ENCODE measurements at regions not wholly inside any gene's neighbourhood (a gene's known extent, or its start where the extent isn't known, plus 50 kb on each side); places are given as distances from the start of the nearest gene placed in this dataset.

DNA sequence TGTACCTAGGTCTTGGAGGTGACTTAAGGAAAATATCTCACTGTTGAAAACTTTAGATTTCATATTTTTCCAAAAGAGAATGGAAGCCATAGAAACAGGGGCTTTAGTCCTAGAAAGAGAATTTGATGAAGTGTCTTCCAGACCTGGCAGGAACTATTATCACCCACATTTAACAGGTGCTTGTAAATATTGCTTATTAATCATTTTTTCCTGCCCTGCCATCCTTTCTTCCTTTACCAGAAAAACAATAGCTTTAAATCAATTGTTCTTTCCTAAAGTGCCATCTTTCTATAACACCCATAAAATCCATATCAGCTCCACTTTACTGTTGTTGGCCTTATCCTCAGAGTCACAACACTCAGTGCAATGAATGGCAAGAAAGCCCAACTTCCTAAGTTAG, 350.9 kb downstream of the YTHDC2 start:
- Histone ChIP-seq H2AFZ (ENCODE audit: low read length) (no peak overlapping the region), H3K36me3 (ENCODE audit: insufficient read depth, low read length) (no peaks in the 10 kb centered on the region), H3K4me3 (ENCODE audit: low read length) (no peak overlapping the region), H3K9me3 (ENCODE audit: low read length) (no peaks in the 10 kb centered on the region), H3K27me3 (ENCODE audit: low read length) (no peaks in the 10 kb centered on the region), H3K9me2 (replicated peaks; ENCODE audit: insufficient read depth, low read length) (no peaks in the 10 kb centered on the region), H3K79me2 (ENCODE audit: low read length) (no peaks in the 10 kb centered on the region), H3K4me1 (ENCODE audit: low read length) (no peaks in the 10 kb centered on the region), H3K27ac (ENCODE audit: low read length) (no peak overlapping the region), H4K20me1 (ENCODE audit: insufficient read depth, low read depth, low read length) (no peaks in the 10 kb centered on the region), H3K4me2 (ENCODE audit: low read depth, low read length, poor library complexity, severe bottlenecking) (no peak overlapping the region), H3K9ac (ENCODE audit: low read length) (no peak overlapping the region)
- no peak for DNase-seq

DNA sequence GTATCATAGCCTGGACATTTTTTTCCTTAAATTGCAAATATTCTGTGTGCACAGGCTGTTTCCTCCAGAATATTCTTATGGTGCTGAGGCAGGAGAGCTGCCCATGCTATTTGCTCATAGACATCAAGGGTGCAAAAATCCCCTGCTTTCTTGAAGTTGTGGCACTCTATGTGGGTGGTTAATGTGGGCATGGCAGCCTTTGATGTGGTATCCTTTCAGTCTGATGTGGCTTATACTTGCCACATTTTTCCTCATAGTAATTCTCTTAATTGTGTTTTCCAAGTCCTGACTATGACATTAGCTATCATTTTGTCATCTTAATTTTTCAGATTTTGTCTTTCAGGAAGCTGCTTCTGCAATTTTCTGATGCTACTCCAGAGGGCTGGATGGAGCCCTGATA, 353.3 kb downstream of the YTHDC2 start:
- Histone ChIP-seq H2AFZ (ENCODE audit: low read length) (no peak overlapping the region), H3K4me1 (ENCODE audit: low read length) (no peaks in the 10 kb centered on the region), H3K4me3 (ENCODE audit: low read length) (no peak overlapping the region), H3K36me3 (ENCODE audit: insufficient read depth, low read length) (no peaks in the 10 kb centered on the region), H3K27ac (ENCODE audit: low read length) (no peak overlapping the region), H3K9me3 (ENCODE audit: low read length) (no peaks in the 10 kb centered on the region), H3K9me2 (replicated peaks; ENCODE audit: insufficient read depth, low read length) (no peaks in the 10 kb centered on the region), H3K9ac (ENCODE audit: low read length) (no peak overlapping the region), H3K27me3 (ENCODE audit: low read length) (no peaks in the 10 kb centered on the region), H4K20me1 (ENCODE audit: insufficient read depth, low read depth, low read length) (no peaks in the 10 kb centered on the region), H3K4me2 (ENCODE audit: low read depth, low read length, poor library complexity, severe bottlenecking) (no peak overlapping the region), H3K79me2 (ENCODE audit: low read length) (no peaks in the 10 kb centered on the region)
- no peak for DNase-seq

DNA sequence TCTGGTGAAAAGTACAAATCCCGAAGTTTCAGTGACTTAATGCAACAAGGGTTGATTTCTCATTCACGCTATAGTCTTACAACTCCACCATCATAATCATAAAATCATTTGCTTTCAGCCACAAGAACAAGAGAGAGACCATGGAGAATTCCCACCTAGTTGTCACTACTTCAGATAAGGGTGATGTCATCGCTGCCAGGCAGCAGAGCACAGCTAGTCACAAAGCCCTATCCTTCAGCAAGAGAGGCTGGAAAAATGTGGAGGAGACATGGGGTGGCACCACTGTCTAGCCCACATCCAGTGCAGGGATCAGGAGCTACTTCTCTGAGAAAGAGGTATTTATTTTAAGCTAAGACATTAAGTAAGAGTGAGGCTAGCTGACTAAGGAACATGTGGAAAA, 356.1 kb downstream of the YTHDC2 start:
- Histone ChIP-seq H3K4me1 (ENCODE audit: low read length) (peaks cover 4% of the 10 kb centered on the region; the same call in 1 of the 2 replicates), H4K20me1 (ENCODE audit: insufficient read depth, low read depth, low read length) (no peaks in the 10 kb centered on the region), H3K4me2 (ENCODE audit: low read depth, low read length, poor library complexity, severe bottlenecking) (no peak overlapping the region), H3K9me2 (replicated peaks; ENCODE audit: insufficient read depth, low read length) (no peaks in the 10 kb centered on the region), H3K79me2 (ENCODE audit: low read length) (no peaks in the 10 kb centered on the region), H3K36me3 (ENCODE audit: insufficient read depth, low read length) (no peaks in the 10 kb centered on the region), H3K27ac (ENCODE audit: low read length) (no peak overlapping the region), H3K4me3 (ENCODE audit: low read length) (no peak overlapping the region), H3K27me3 (ENCODE audit: low read length) (no peaks in the 10 kb centered on the region), H3K9ac (ENCODE audit: low read length) (no peak overlapping the region), H3K9me3 (ENCODE audit: low read length) (no peaks in the 10 kb centered on the region), H2AFZ (ENCODE audit: low read length) (no peak overlapping the region)
- DNase-seq = no peak

DNA sequence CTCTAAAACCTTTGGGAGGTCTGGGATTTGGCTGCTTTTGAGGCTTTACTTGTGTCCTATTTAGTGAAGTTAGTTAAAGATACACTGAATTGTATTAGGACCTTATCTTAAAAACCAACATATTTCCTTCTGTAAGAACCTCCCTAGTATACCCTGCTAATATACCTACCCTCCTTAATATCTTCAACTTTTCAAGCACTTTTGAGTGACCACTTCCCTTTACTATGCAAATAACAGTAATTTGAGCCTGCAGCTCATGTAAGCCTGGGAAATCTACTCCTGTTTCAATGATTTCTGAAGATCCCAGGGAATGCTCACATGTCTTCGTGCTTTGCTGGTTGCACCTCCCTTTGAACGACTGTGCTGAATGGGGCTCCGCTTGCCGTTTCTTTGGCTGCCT, 358.5 kb downstream of the YTHDC2 start:
- no peak overlapping the region for H3K4me2 ChIP-seq (ENCODE audit: low read depth, low read length, poor library complexity, severe bottlenecking)
- no peaks in the 10 kb centered on the region for H3K9me3 ChIP-seq (ENCODE audit: low read length)
- H3K36me3 ChIP-seq (ENCODE audit: insufficient read depth, low read length) = no peaks in the 10 kb centered on the region
- H3K4me1 ChIP-seq (ENCODE audit: low read length) = peaks cover 4% of the 10 kb centered on the region; the same call in 1 of the 2 replicates
- H4K20me1 ChIP-seq (ENCODE audit: insufficient read depth, low read depth, low read length) = no peaks in the 10 kb centered on the region
- no peaks in the 10 kb centered on the region for H3K9me2 ChIP-seq (replicated peaks; ENCODE audit: insufficient read depth, low read length)
- no peaks in the 10 kb centered on the region for H3K79me2 ChIP-seq (ENCODE audit: low read length)
- no peak overlapping the region for H3K27ac ChIP-seq (ENCODE audit: low read length)
- H3K9ac ChIP-seq (ENCODE audit: low read length) = no peak overlapping the region
- DNase-seq = no peak
- no peak overlapping the region for H3K4me3 ChIP-seq (ENCODE audit: low read length)
- no peaks in the 10 kb centered on the region for H3K27me3 ChIP-seq (ENCODE audit: low read length)
- H2AFZ ChIP-seq (ENCODE audit: low read length) = no peak overlapping the region

DNA sequence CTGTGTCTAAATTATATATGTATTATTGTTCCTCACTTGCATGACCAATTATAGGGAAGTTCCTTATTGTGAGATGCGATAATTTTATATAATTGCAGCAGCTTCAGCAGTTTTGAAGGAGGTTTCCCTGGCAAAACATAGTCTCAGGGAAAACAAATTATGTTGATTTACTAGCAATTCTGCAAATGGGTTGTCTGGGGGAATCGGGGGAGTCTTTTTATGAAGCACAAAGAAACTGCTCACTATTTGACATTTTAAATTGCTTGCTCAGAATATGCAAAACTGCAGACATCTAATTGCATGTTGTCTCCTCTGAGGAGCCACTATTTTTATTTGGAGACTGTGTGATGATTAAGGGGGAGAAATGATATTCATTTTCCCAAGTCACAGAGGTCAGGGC, 361.6 kb downstream of the YTHDC2 start:
- Histone ChIP-seq H4K20me1 (ENCODE audit: insufficient read depth, low read depth, low read length) (no peaks in the 10 kb centered on the region), H3K36me3 (ENCODE audit: insufficient read depth, low read length) (no peaks in the 10 kb centered on the region), H3K9me2 (replicated peaks; ENCODE audit: insufficient read depth, low read length) (no peaks in the 10 kb centered on the region), H3K27ac (ENCODE audit: low read length) (no peak overlapping the region), H3K9ac (ENCODE audit: low read length) (no peak overlapping the region), H3K9me3 (ENCODE audit: low read length) (no peaks in the 10 kb centered on the region), H3K79me2 (ENCODE audit: low read length) (no peaks in the 10 kb centered on the region), H3K4me1 (ENCODE audit: low read length) (peaks cover 4% of the 10 kb centered on the region; the same call in 1 of the 2 replicates), H3K27me3 (ENCODE audit: low read length) (no peaks in the 10 kb centered on the region), H3K4me2 (ENCODE audit: low read depth, low read length, poor library complexity, severe bottlenecking) (no peak overlapping the region), H2AFZ (ENCODE audit: low read length) (no peak overlapping the region), H3K4me3 (ENCODE audit: low read length) (no peak overlapping the region)
- no peak for DNase-seq

DNA sequence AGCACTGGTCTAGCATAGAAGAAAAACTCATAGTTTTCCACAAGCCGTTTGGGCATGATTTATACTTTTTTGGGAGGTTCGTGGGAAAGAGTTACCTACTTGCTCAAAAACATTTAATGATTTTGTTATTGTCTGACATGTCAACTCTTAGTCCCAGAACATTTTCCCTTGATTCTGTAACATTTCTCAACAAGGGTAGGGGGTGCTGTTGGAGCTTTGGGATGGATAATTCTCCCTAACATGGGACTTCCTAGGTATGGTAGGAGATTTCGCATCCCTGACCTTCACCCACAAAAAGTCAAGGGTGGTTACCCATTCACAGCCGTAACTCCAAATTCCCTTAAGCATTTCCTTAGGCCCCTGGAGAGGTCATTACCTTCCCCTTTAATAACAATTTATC, 378.0 kb downstream of the YTHDC2 start:
- H3K27ac ChIP-seq (ENCODE audit: low read length) = no peak overlapping the region
- H3K79me2 ChIP-seq (ENCODE audit: low read length) = no peaks in the 10 kb centered on the region
- H3K27me3 ChIP-seq (ENCODE audit: low read length) = no peaks in the 10 kb centered on the region
- H3K9ac ChIP-seq (ENCODE audit: low read length) = no peak overlapping the region
- no peaks in the 10 kb centered on the region for H3K9me3 ChIP-seq (ENCODE audit: low read length)
- no peak for DNase-seq
- no peaks in the 10 kb centered on the region for H3K9me2 ChIP-seq (replicated peaks; ENCODE audit: insufficient read depth, low read length)
- no peaks in the 10 kb centered on the region for H3K4me1 ChIP-seq (ENCODE audit: low read length)
- no peak overlapping the region for H3K4me3 ChIP-seq (ENCODE audit: low read length)
- no peaks in the 10 kb centered on the region for H3K36me3 ChIP-seq (ENCODE audit: insufficient read depth, low read length)
- no peaks in the 10 kb centered on the region for H4K20me1 ChIP-seq (ENCODE audit: insufficient read depth, low read depth, low read length)
- no peak overlapping the region for H3K4me2 ChIP-seq (ENCODE audit: low read depth, low read length, poor library complexity, severe bottlenecking)
- H2AFZ ChIP-seq (ENCODE audit: low read length) = no peak overlapping the region

DNA sequence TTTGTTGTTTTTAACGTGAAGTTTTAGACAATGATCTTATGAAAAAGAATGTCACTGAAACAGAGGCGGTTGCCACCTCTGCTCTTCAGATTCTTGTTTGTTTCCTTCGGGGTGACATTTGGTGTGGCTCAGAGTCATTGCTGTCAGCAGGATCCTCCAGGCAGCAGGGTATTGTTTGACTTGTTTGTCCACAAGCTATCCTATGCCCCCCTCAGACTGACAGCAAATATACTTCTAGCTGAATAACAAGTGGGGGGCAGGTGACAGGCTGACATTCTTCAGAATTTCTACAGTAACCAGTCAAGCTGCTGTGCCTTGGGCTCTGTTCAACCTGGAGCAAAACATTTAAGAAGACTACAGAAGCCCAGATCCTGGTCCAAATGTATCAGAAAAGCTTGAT, 383.3 kb downstream of the YTHDC2 start:
- H3K27me3 ChIP-seq (ENCODE audit: low read length) = no peaks in the 10 kb centered on the region; the same call in 1 of the 2 replicates
- DNase-seq = no peak

DNA sequence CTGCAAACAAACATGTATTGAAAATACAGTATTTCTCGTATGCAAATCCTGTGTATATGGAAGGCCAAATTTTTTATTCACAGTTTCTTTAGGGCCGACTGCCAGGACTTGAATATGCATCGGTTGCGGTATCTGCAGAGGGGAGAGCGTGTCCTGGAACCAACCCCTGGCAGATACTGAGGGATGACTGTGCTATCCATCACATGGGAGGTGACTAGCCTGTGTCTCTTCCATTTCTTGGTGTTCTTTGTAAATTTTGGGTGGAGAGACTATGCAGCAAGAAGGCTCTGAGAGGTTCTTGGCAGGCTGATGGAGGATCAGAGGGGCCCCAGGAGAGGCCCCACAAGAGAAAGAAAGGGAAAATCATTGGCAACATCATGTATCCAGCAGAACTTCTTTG, 384.3 kb downstream of the YTHDC2 start:
- Histone ChIP-seq H3K4me1 (ENCODE audit: low read length) (no peaks in the 10 kb centered on the region), H3K79me2 (ENCODE audit: low read length) (no peaks in the 10 kb centered on the region), H3K9me3 (ENCODE audit: low read length) (no peaks in the 10 kb centered on the region), H3K9ac (ENCODE audit: low read length) (no peak overlapping the region), H3K4me2 (ENCODE audit: low read depth, low read length, poor library complexity, severe bottlenecking) (no peak overlapping the region), H2AFZ (ENCODE audit: low read length) (no peak overlapping the region), H3K27ac (ENCODE audit: low read length) (no peak overlapping the region), H3K36me3 (ENCODE audit: insufficient read depth, low read length) (no peaks in the 10 kb centered on the region), H4K20me1 (ENCODE audit: insufficient read depth, low read depth, low read length) (no peaks in the 10 kb centered on the region), H3K4me3 (ENCODE audit: low read length) (no peak overlapping the region), H3K27me3 (ENCODE audit: low read length) (no peaks in the 10 kb centered on the region; the same call in 1 of the 2 replicates), H3K9me2 (replicated peaks; ENCODE audit: insufficient read depth, low read length) (no peaks in the 10 kb centered on the region)
- DNase-seq = no peak

More for the DNA sequence above, 383.3 kb downstream of the YTHDC2 start:
- H3K9me2 ChIP-seq (replicated peaks; ENCODE audit: insufficient read depth, low read length) = no peaks in the 10 kb centered on the region
- H3K4me3 ChIP-seq (ENCODE audit: low read length) = no peak overlapping the region
- no peaks in the 10 kb centered on the region for H3K79me2 ChIP-seq (ENCODE audit: low read length)
- H4K20me1 ChIP-seq (ENCODE audit: insufficient read depth, low read depth, low read length) = no peaks in the 10 kb centered on the region
- H3K9ac ChIP-seq (ENCODE audit: low read length) = no peak overlapping the region
- H3K36me3 ChIP-seq (ENCODE audit: insufficient read depth, low read length) = no peaks in the 10 kb centered on the region
- no peak overlapping the region for H3K27ac ChIP-seq (ENCODE audit: low read length)
- H3K9me3 ChIP-seq (ENCODE audit: low read length) = no peaks in the 10 kb centered on the region
- H2AFZ ChIP-seq (ENCODE audit: low read length) = no peak overlapping the region
- H3K4me1 ChIP-seq (ENCODE audit: low read length) = no peaks in the 10 kb centered on the region
- H3K4me2 ChIP-seq (ENCODE audit: low read depth, low read length, poor library complexity, severe bottlenecking) = no peak overlapping the region

DNA sequence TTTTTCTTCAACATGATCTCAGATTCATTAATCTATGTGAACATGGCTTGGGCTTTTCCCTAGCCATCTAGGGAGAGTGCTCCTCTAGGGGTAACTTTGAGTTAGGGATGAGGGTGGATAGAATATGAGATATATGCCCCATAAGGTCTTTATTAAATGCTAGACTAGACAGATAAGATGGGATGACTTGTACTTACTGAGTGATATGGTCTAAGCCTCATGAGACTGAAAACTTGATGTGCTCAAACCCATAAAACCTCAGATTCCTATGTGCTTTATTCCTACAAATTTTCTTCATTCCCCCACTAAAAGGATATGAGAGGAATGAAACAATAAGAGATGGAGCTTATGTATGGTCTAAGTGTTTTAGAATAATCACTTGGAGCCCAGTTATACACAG, 386.6 kb downstream of the YTHDC2 start:
- Histone ChIP-seq H3K27ac (ENCODE audit: low read length) (no peak overlapping the region), H2AFZ (ENCODE audit: low read length) (no peak overlapping the region), H3K4me3 (ENCODE audit: low read length) (no peak overlapping the region), H3K9me3 (ENCODE audit: low read length) (no peaks in the 10 kb centered on the region), H3K27me3 (ENCODE audit: low read length) (no peaks in the 10 kb centered on the region; the same call in 1 of the 2 replicates), H3K9me2 (replicated peaks; ENCODE audit: insufficient read depth, low read length) (no peaks in the 10 kb centered on the region), H3K79me2 (ENCODE audit: low read length) (no peaks in the 10 kb centered on the region), H3K4me2 (ENCODE audit: low read depth, low read length, poor library complexity, severe bottlenecking) (no peak overlapping the region), H3K4me1 (ENCODE audit: low read length) (no peaks in the 10 kb centered on the region), H3K36me3 (ENCODE audit: insufficient read depth, low read length) (no peaks in the 10 kb centered on the region), H3K9ac (ENCODE audit: low read length) (no peak overlapping the region), H4K20me1 (ENCODE audit: insufficient read depth, low read depth, low read length) (no peaks in the 10 kb centered on the region)
- no peak for DNase-seq

Data from Karpas-422 (cell line).